ENCODE measurements at regions not wholly inside any gene's neighbourhood (a gene's known extent, or its start where the extent isn't known, plus 50 kb on each side); places are given as distances from the start of the nearest gene placed in this dataset.

DNA sequence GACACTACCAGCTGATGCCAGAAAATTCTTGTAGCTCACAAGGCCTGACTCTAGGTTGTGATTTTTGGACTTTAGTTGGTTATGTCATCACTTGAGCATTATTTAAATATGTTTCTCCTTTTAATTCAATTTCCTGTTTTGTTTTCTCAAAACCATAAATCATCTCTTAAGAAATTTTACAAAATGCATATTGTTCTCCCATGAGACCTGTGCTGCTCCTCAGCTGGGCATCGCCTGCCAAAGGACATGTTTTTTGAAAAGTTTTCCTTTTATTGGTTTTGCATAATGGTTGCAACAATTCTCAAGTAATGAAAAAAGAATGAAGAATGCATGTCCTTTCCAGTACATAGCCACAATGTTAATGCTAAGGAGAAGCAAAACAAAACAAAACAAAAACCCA is 204.7 kb upstream of the LYPLAL1 start:
- H3K27me3 ChIP-seq = no peaks in the 10 kb centered on the region
- no peaks in the 10 kb centered on the region for H3K36me3 ChIP-seq
- no peak overlapping the region for H3K4me2 ChIP-seq
- no peak for TF ChIP-seq Cebpa-rat (IDR thresholded peaks at IDR 0.05)
- H4K20me1 ChIP-seq = no peaks in the 10 kb centered on the region
- no peaks in the 10 kb centered on the region for H3K4me1 ChIP-seq
- H3K9ac ChIP-seq = no peak overlapping the region
- no peak overlapping the region for H3K4me3 ChIP-seq
- H3K27ac ChIP-seq = no peak overlapping the region
- no peaks in the 10 kb centered on the region; the same call in 1 of the 2 replicates for H3K9me3 ChIP-seq

DNA sequence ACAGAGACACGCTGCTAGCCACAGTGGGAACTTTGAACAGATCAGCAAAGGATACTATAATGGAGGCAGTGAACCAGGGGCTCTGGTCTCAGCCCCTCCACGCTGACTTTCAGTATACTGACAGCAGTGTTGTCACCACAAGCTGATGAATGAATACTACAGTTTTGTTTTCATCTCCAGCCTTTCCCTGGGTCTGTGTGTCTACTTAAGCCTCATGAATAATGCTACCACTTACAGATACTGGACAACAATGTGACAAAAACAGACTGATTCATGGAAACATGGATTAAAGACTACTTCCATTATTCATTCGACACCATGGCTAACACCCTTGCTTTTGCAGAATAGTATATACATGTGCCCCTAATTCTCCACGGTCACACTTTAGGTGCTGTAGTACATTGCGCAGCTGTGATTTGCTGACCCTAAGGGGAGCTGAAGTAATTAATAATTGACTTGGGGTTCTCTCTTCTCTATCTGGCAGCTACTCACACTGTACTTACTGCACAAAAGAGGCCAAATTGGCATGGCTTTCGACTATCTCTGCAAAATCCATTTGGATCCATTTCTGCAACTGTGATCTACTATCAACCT is 203.2 kb upstream of the LYPLAL1 start:
- Histone ChIP-seq H3K9me3 (no peaks in the 10 kb centered on the region; the same call in 1 of the 2 replicates), H3K27me3 (no peaks in the 10 kb centered on the region), H3K9ac (no peak overlapping the region), H3K27ac (no peak overlapping the region), H3K4me2 (no peak overlapping the region), H3K4me1 (no peaks in the 10 kb centered on the region), H4K20me1 (no peaks in the 10 kb centered on the region), H3K4me3 (no peak overlapping the region), H3K36me3 (no peaks in the 10 kb centered on the region)
- TF ChIP-seq Cebpa-rat (IDR thresholded peaks at IDR 0.05) = no peak

DNA sequence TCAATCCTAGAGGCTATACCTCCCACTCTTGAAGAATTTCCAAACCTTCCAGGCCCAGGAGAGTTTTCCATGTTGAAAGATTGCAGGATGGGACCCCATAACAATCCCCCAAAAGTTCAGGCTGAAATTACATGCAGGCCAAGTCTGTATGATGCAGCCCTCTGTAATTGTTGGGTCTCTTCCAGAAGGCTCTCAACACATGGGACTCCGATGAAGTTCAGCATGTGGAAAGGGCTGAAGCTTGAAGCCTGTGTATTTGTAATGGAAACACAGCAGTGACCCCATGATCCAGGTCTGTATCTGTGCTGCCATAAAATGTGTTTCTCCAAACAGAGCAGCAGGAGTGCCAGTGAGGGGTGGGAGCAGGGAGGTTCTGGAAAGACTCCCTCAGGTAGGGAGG is 202.5 kb upstream of the LYPLAL1 start:
- Histone ChIP-seq H3K27ac (no peak overlapping the region), H3K9ac (no peak overlapping the region), H3K4me2 (no peak overlapping the region), H3K27me3 (no peaks in the 10 kb centered on the region), H3K4me3 (no peak overlapping the region), H4K20me1 (no peaks in the 10 kb centered on the region), H3K36me3 (no peaks in the 10 kb centered on the region), H3K9me3 (no peaks in the 10 kb centered on the region; the same call in 1 of the 2 replicates), H3K4me1 (no peaks in the 10 kb centered on the region)
- TF ChIP-seq Cebpa-rat (IDR thresholded peaks at IDR 0.05) = no peak

DNA sequence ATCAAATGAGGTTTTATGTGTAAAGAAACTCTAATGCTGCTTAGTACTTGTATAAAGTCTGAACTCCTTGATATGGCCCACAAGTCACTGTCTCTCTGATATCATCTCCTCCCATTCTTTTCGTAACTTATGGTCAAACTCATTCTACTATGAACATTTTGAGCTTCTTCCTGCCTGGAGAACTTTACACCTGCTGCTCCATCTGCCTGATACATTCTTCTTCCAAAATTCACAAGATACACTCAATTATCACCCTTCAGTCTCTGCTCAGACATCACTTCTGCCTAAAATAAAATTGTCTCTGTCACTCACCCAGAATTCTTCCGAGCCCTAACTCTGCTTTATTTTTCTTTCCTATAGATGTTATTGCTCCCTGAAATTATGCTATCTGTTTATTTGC is 192.8 kb upstream of the LYPLAL1 start:
- no peak overlapping the region for H3K9ac ChIP-seq
- no peaks in the 10 kb centered on the region for H3K4me1 ChIP-seq
- TF ChIP-seq Cebpa-rat (IDR thresholded peaks at IDR 0.05) = no peak
- no peaks in the 10 kb centered on the region for H3K36me3 ChIP-seq
- H3K27me3 ChIP-seq = no peaks in the 10 kb centered on the region
- H3K9me3 ChIP-seq = no peaks in the 10 kb centered on the region
- H3K4me2 ChIP-seq = no peak overlapping the region
- no peaks in the 10 kb centered on the region for H4K20me1 ChIP-seq
- no peak overlapping the region for H3K27ac ChIP-seq
- H3K4me3 ChIP-seq = no peak overlapping the region

DNA sequence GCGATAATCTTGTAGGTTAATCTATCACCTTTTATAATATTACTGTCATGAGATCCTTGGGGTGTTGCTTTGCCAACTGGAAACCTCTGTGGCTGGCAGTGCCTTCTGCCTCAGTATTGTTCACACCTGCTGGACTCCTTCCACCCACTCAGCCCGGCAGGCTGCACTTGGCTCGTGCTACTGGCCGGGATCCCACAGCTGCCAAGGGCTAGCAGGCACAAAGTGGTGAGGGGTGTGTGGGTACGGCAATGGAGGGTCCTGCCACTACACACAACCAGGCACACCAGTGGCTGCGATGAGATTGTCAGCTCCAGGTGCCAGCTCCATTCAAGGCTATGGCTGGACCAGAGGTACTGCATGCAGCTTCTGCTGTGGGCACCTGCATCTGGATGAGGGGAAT is 191.2 kb upstream of the LYPLAL1 start:
- H3K27me3 ChIP-seq = no peaks in the 10 kb centered on the region
- H3K4me1 ChIP-seq = no peaks in the 10 kb centered on the region
- no peak overlapping the region for H3K9ac ChIP-seq
- H3K4me2 ChIP-seq = no peak overlapping the region
- H3K27ac ChIP-seq = no peak overlapping the region
- no peak overlapping the region for H3K4me3 ChIP-seq
- H3K9me3 ChIP-seq = no peaks in the 10 kb centered on the region
- no peaks in the 10 kb centered on the region for H3K36me3 ChIP-seq
- H4K20me1 ChIP-seq = no peaks in the 10 kb centered on the region
- TF ChIP-seq Cebpa-rat (IDR thresholded peaks at IDR 0.05) = no peak

DNA sequence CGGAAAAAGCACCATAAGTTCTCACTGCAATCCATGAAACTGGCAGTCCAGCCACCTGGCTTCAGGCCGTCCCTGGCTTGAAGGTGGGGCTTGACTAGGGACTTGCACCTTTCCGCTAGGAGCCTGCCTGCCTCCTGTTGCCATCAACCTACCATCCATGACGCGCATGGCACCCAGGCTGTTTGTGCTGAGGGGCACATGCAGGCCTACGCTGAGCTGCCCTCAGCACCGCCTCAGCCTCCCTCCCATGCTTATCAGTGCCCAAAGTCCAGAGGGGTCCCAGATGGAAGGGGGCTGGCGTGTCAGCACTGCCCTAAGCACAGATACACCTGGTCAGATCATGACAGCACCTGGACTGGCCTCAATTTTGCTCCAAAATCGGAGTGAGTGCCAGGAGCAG is 190.2 kb upstream of the LYPLAL1 start:
- Histone ChIP-seq H3K9me3 (no peaks in the 10 kb centered on the region), H3K4me3 (no peak overlapping the region), H3K27me3 (no peaks in the 10 kb centered on the region), H3K4me2 (no peak overlapping the region), H3K9ac (no peak overlapping the region), H3K36me3 (no peaks in the 10 kb centered on the region), H3K4me1 (no peaks in the 10 kb centered on the region), H4K20me1 (no peaks in the 10 kb centered on the region), H3K27ac (no peak overlapping the region)
- no peak for TF ChIP-seq Cebpa-rat (IDR thresholded peaks at IDR 0.05)

DNA sequence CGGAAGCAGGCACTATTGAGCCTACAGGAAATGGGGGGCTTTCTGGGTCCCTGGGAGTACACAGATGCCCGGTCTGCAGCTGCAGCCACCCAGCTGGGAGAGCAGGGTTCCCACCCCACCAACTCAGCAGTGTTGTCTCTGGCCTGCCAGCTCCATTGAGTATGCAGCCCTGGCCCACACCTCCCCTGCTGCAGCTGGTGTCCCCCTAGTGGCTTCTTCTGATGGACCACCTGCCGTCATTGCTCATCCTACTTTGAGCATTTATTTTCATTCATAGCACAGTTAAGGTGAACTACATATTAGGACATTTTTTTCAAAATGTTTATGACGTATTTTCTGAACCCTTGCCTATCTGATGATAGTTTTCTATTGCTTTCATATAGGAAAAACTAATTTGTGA is 189.8 kb upstream of the LYPLAL1 start:
- Histone ChIP-seq H3K9ac (no peak overlapping the region), H3K36me3 (no peaks in the 10 kb centered on the region), H3K4me3 (no peak overlapping the region), H3K4me1 (no peaks in the 10 kb centered on the region), H3K9me3 (no peaks in the 10 kb centered on the region), H3K27me3 (no peaks in the 10 kb centered on the region), H3K4me2 (no peak overlapping the region), H3K27ac (no peak overlapping the region), H4K20me1 (no peaks in the 10 kb centered on the region)
- TF ChIP-seq Cebpa-rat (IDR thresholded peaks at IDR 0.05) = no peak

DNA sequence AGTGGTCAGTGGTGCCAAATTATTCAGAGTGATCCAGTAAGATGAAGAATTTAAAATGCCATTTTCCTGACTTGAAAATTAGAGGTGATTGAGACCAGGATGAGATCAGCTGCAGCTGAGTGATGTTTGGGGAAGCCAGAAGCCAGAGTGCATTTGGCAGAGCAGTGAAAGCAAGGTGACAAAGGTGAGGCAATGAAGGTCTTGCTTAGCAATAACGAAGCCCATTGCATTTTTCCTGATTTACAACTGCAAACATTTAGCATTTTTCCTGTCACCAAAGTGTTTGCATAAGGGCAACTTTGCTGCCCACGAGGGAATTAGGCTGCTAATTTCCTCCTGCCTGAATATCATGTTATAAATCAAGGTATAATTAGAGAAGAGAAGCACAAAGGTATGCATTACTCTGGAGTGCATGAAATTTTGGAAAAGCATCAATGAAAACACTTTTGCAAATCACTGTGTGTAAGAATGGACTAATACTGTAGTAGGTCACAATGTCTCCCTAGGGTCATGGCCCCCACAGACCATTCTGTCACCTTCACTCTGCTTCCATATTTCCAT is 188.2 kb upstream of the LYPLAL1 start:
- H3K4me1 ChIP-seq = no peaks in the 10 kb centered on the region
- no peaks in the 10 kb centered on the region for H3K27me3 ChIP-seq
- no peak overlapping the region for H3K4me2 ChIP-seq
- no peak overlapping the region for H3K4me3 ChIP-seq
- TF ChIP-seq Cebpa-rat (IDR thresholded peaks at IDR 0.05) = no peak
- H4K20me1 ChIP-seq = no peaks in the 10 kb centered on the region
- H3K27ac ChIP-seq = no peak overlapping the region
- no peaks in the 10 kb centered on the region for H3K9me3 ChIP-seq
- no peaks in the 10 kb centered on the region for H3K36me3 ChIP-seq
- no peak overlapping the region for H3K9ac ChIP-seq

DNA sequence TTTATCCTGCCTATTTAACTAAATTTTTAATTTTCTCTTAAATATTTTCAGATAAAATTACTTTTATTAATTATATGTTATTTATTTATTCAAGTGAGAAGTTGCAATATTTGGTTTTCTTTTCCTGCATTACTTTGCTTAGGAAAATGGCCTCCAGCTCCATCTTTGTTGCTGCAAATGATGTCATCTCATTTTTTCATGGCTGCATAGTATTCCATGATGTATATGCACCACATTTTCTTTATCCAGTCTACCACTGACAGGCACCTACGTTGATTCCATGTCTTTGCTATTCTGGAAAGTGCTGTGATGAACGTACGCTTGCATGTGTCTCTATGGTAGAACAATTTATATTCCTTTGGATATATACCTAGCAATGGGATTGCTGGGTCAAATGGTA is 186.9 kb upstream of the LYPLAL1 start:
- no peaks in the 10 kb centered on the region for H3K36me3 ChIP-seq
- TF ChIP-seq Cebpa-rat (IDR thresholded peaks at IDR 0.05) = no peak

DNA sequence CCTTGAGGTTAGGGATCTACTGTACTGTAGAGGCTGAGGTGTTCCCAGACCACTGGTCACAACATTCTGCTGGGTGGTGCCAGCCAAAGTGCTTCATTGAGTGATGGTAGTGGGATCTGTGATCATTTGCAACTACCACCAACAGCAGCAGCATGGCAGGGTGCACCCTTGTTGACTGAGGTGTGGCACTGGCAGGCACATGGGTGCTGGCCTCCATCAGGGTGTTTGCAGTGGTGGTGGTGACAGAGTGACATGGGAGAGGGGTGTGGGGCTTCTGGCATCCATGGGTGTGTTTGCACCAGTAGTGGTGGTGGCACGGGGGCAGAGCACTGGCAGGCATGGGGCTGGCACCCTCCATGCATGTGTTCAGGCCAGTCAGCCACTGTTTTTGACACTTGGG is 183.7 kb upstream of the LYPLAL1 start:
- Histone ChIP-seq H3K27ac (no peak overlapping the region), H3K9me3 (no peaks in the 10 kb centered on the region)
- TF ChIP-seq Cebpa-rat (IDR thresholded peaks at IDR 0.05) = no peak

More for the DNA sequence above, 186.9 kb upstream of the LYPLAL1 start:
- Histone ChIP-seq H3K9ac (no peak overlapping the region), H3K27ac (no peak overlapping the region), H3K4me2 (no peak overlapping the region), H4K20me1 (no peaks in the 10 kb centered on the region), H3K4me1 (no peaks in the 10 kb centered on the region), H3K4me3 (no peak overlapping the region), H3K9me3 (no peaks in the 10 kb centered on the region), H3K27me3 (no peaks in the 10 kb centered on the region)

DNA sequence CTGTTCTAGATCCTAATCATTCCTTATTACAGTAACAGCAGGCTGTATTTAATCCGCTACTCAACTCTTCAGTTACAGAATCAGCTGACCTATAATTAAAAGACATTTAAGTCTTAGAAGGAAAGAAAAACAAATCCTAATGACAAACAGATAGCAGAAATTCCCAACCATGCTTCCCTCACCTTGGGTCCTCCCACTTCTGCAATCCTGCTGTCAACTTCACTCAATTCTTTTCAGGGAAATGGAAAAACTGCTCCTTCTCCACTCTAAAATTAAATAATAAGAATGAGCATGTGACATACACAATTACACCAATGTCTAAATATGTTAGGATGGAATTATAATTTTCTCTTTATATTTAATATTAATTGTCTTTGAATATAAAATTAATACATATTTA is 182.6 kb upstream of the LYPLAL1 start:
- no peak for TF ChIP-seq Cebpa-rat (IDR thresholded peaks at IDR 0.05)
- no peaks in the 10 kb centered on the region for H3K9me3 ChIP-seq

More for the DNA sequence above, 183.7 kb upstream of the LYPLAL1 start:
- H3K4me2 ChIP-seq = no peak overlapping the region
- H3K4me1 ChIP-seq = no peaks in the 10 kb centered on the region
- H3K36me3 ChIP-seq = no peaks in the 10 kb centered on the region
- H3K9ac ChIP-seq = no peak overlapping the region
- H4K20me1 ChIP-seq = no peaks in the 10 kb centered on the region
- H3K27me3 ChIP-seq = no peaks in the 10 kb centered on the region
- H3K4me3 ChIP-seq = no peak overlapping the region

More for the DNA sequence above, 182.6 kb upstream of the LYPLAL1 start:
- Histone ChIP-seq H4K20me1 (no peaks in the 10 kb centered on the region), H3K27ac (no peak overlapping the region), H3K4me3 (no peak overlapping the region), H3K27me3 (no peaks in the 10 kb centered on the region), H3K4me1 (no peaks in the 10 kb centered on the region), H3K36me3 (no peaks in the 10 kb centered on the region), H3K4me2 (no peak overlapping the region), H3K9ac (no peak overlapping the region)
